ENCODE measurements at regions not wholly inside any gene's neighbourhood (a gene's known extent, or its start where the extent isn't known, plus 50 kb on each side); places are given as distances from the start of the nearest gene placed in this dataset.
"Not testable (repeated sequence)": the region's sequence is repeated elsewhere in the genome, so short reads cannot be mapped to it uniquely, and the experiment has no call there.

- no peak for TF ChIP-seq CTCF (conservative IDR thresholded peaks at IDR 0.05; ENCODE audit: low read depth, low read length)
- no peak for DNase-seq (ENCODE audit: low read depth)
- H3K4me3 ChIP-seq (ENCODE audit: low read depth, low read length): no peak overlapping the region
Measured at GRCh38 chr7:85685901-85686300, 499.0 kb upstream of the SEMA3D start.

- TF ChIP-seq CTCF (conservative IDR thresholded peaks at IDR 0.05; ENCODE audit: low read depth, low read length): no peak
- no peak for DNase-seq (ENCODE audit: low read depth)
- H3K4me3 ChIP-seq (ENCODE audit: low read depth, low read length): no peak overlapping the region
Measured at GRCh38 chr7:85682833-85683620, 496.2 kb upstream of the SEMA3D start.

- H3K4me3 ChIP-seq (ENCODE audit: low read depth, low read length): no peak overlapping the region
- TF ChIP-seq CTCF (conservative IDR thresholded peaks at IDR 0.05; ENCODE audit: low read depth, low read length): no peak
- no peak for DNase-seq (ENCODE audit: low read depth)
Measured at GRCh38 chr7:85681241-85681640, 494.4 kb upstream of the SEMA3D start.

- not testable (repeated sequence) for H3K4me3 ChIP-seq (ENCODE audit: low read depth, low read length); DNase-seq (ENCODE audit: low read depth)
Measured at GRCh38 chr7:85675093-85675492, 488.2 kb upstream of the SEMA3D start.

- TF ChIP-seq CTCF (conservative IDR thresholded peaks at IDR 0.05; ENCODE audit: low read depth, low read length): no peak
- H3K4me3 ChIP-seq (ENCODE audit: low read depth, low read length): no peak overlapping the region
- DNase-seq (ENCODE audit: low read depth): no peak
Measured at GRCh38 chr7:85673876-85674275, 487.0 kb upstream of the SEMA3D start.

- no peak overlapping the region for H3K4me3 ChIP-seq (ENCODE audit: low read depth, low read length)
- TF ChIP-seq CTCF (conservative IDR thresholded peaks at IDR 0.05; ENCODE audit: low read depth, low read length): no peak
- DNase-seq (ENCODE audit: low read depth): no peak
Measured at GRCh38 chr7:85669225-85669624, 482.4 kb upstream of the SEMA3D start.

- no peak for TF ChIP-seq CTCF (conservative IDR thresholded peaks at IDR 0.05; ENCODE audit: low read depth, low read length)
- H3K4me3 ChIP-seq (ENCODE audit: low read depth, low read length): no peak overlapping the region
- DNase-seq (ENCODE audit: low read depth): no peak
Measured at GRCh38 chr7:85664341-85664740, 477.5 kb upstream of the SEMA3D start.

Measured in epithelial cell of proximal tubule (primary cell).